GM23248 (cell line): ENCODE measurements at regions not wholly inside any gene's neighbourhood (a gene's known extent, or its start where the extent isn't known, plus 50 kb on each side); places are given as distances from the start of the nearest gene placed in this dataset.

ENCODE experiments used
- EZH2 ChIP-seq: fragments of 200-600 bp; sonication (generic); IDR thresholded peaks from 2 replicates; pipeline ENCODE4 v1.6.1; 2018; ENCODE audit warnings: antibody characterized with exemption, mild to moderate bottlenecking; ENCODE audit not compliant: insufficient read depth, poor library complexity, severe bottlenecking
- EZH2phosphoT487 ChIP-seq: fragments of 200-600 bp; sonication (generic); IDR thresholded peaks from 2 replicates; pipeline ENCODE4 v1.6.1; 2018; ENCODE audit warnings: antibody characterized with exemption, moderate library complexity, mild to moderate bottlenecking, low read depth; ENCODE audit not compliant: insufficient read depth

DNA sequence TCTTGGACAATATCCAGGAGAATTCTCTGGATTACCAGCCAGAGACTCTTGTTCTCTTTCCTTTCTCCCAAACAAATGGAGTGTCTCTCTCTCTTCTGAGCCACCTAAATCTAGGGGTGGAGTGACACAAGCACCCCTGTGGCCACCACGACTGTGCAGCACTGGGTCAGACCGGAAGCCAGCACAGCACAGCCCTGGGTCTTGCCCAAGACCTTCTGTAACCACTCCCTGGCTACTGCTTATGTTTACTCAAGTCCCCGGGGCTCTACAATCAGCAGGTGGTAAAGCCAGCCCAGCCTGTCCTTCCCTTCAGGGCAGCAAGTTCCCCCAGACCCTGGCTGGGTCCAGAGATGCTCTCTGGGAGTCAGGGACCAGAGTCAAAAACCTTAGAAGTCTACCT, 110.0 kb upstream of the TUT7 start:
- TF ChIP-seq EZH2 = no peak
- TF ChIP-seq EZH2phosphoT487 = no peak
